HUES6 (cell line): ENCODE measurements at regions not wholly inside any gene's neighbourhood (a gene's known extent, or its start where the extent isn't known, plus 50 kb on each side); places are given as distances from the start of the nearest gene placed in this dataset.
"Not testable (repeated sequence)": the region's sequence is repeated elsewhere in the genome, so short reads cannot be mapped to it uniquely, and the experiment has no call there.

Experiments
- H3K27ac ChIP-seq: 2 replicates; pipeline ENCODE4 v1.7.0; 2013; ENCODE audit warnings: low read depth, mild to moderate bottlenecking, low read length, inconsistent platforms
- H3K27me3 ChIP-seq: 2 replicates; pipeline ENCODE4 v1.6.1; 2013; ENCODE audit warnings: low read length; ENCODE audit not compliant: control insufficient read depth, insufficient read depth
- H3K36me3 ChIP-seq: 2 replicates; pipeline ENCODE4 v1.6.1; 2013; ENCODE audit warnings: low read length; ENCODE audit not compliant: control insufficient read depth, insufficient read depth
- H3K4me1 ChIP-seq: 2 replicates; pipeline ENCODE4 v1.6.1; 2013; ENCODE audit warnings: low read length; ENCODE audit not compliant: control insufficient read depth, insufficient read depth
- H3K4me3 ChIP-seq: 2 replicates; pipeline ENCODE4 v1.5.1; 2013; ENCODE audit warnings: low read depth, low read length
- H3K9ac ChIP-seq: one replicate; pipeline ENCODE4 v1.6.1; 2013; ENCODE audit warnings: mild to moderate bottlenecking, low read length
- H3K9me3 ChIP-seq: 2 replicates; pipeline ENCODE4 v1.6.1; 2013; ENCODE audit warnings: low read depth, low read length; ENCODE audit not compliant: control insufficient read depth, insufficient read depth

DNA sequence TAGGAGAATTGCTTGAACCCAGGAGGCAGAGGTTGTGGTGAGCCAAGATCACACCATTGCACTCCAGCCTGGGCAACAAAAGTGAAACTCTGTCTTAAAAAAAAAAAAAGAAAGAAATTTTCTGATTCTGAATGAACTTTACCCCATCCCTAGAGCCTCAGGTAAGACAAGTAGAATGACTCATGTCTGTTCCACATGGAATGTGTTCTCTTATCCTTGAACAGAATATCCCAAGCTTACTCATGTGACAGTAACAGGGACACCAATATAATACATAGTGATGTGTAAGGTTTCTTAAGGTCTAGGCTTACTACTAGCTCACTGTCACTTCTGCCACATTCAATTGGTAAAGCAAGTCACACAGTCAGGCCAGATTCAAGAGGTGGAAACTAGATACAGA is 219.6 kb upstream of the BTBD3 start:
- H3K27ac ChIP-seq: no peak overlapping the region
- no peaks in the 10 kb centered on the region for H3K36me3 ChIP-seq
- H3K9ac ChIP-seq: no peak overlapping the region
- H3K4me3 ChIP-seq: no peak overlapping the region
- H3K27me3 ChIP-seq: no peaks in the 10 kb centered on the region
- H3K4me1 ChIP-seq: no peaks in the 10 kb centered on the region
- peaks cover 10% of the 10 kb centered on the region for H3K9me3 ChIP-seq

DNA sequence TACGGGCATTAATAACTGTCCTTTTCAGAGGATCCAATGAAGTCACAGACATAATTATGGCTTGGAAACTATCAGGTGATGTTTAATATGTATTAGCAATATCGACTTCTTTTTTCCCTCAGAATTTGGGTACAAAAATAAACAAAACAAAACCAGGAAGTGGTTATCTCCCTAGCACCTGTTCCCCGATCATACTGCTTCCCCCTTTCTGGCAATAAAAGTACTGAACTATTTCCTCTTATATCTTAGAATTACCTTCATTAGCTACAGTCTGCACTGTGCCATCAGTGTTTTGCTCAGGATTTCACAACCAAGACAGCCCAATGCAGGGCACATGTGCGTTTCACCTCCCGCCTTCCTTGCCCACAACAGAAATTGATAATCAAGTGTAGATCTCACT is 216.9 kb upstream of the BTBD3 start:
- Histone ChIP-seq H3K9me3 (peaks cover 10% of the 10 kb centered on the region), H3K36me3 (no peaks in the 10 kb centered on the region), H3K27me3 (no peaks in the 10 kb centered on the region), H3K9ac (no peak overlapping the region), H3K27ac (no peak overlapping the region), H3K4me1 (no peaks in the 10 kb centered on the region), H3K4me3 (no peak overlapping the region)

DNA sequence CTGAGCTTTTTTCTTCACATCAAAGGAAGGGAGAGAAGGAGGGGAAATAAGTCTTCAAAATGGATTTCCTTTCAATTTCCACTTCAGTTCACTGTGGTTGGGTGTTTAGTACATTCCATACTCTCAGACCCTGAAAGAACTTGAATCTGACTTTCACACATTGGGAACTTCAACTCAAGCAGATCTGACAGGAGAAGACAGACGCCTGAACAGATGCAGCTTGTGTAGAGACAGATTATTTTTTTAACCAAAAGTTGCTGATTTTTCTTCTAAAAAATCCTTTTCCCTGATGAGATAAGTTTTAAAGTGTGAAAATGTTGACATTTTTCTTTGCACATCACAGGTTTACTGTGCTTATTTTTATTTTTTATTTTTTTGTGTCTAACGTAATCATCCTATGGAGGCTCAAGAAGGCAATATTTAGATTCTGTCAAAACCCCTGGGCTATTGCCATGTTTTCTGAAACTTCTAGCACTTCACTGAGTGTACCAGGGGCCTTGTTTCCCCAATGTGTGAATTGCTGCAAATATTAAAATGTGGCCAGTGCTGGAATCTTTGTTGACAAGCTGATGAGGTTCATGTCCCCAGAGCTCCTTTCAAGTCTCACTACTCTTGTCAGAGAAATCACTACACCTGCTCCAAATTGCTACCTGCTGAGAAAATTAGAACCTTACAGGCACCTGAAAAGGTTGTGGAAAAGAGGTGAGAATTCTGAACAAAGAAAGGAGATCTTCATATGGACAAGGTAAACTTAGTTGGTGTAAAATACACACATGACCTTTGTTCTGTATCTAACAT is 214.8 kb upstream of the BTBD3 start:
- H3K36me3 ChIP-seq: no peaks in the 10 kb centered on the region
- no peaks in the 10 kb centered on the region for H3K27me3 ChIP-seq
- H3K9me3 ChIP-seq: peaks cover 6% of the 10 kb centered on the region; the same call in 1 of the 2 replicates
- no peaks in the 10 kb centered on the region for H3K4me1 ChIP-seq
- no peak overlapping the region for H3K4me3 ChIP-seq
- no peak overlapping the region for H3K27ac ChIP-seq
- no peak overlapping the region for H3K9ac ChIP-seq

DNA sequence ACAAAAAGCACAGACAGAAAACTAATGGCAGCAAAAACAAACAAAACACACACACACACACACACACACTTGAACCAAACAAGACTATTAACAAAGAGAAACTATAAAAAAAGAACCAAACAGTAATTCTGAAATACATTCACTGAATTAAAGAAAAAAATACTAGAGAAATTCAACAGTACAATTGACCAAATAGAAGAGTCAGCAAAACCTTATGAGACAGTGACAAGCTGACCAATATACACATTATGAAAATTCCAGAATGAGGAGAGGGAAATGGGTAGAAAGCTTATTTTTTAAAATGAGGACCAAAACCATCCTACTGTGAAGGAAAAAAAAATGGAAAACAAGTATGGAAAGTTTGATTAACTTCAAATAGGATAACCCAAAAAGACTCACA is 212.2 kb upstream of the BTBD3 start:
- no peaks in the 10 kb centered on the region for H3K4me1 ChIP-seq
- H3K9ac ChIP-seq: no peak overlapping the region
- H3K27me3 ChIP-seq: no peaks in the 10 kb centered on the region
- H3K27ac ChIP-seq: no peak overlapping the region
- no peaks in the 10 kb centered on the region for H3K9me3 ChIP-seq
- no peaks in the 10 kb centered on the region for H3K36me3 ChIP-seq
- no peak overlapping the region for H3K4me3 ChIP-seq

DNA sequence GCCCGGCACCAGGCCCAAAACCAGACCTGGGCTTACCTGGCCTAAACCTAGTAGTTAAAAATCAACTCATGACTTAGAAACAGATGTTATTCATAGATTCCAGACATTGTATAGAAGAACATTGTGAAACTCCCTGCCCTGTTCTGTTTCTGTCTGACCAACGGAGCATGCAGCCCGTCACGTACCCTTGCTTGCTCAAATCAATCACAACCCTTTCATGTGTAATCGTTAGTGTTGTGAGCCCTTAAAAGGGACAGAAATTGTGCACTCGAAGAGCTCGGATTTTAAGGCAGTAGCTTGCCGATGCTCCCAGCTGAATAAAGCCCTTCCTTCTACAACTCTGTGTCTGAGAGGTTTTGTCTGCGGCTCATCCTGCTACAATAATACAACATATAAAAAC is 209.5 kb upstream of the BTBD3 start:
- not testable (repeated sequence) for H3K9me3 ChIP-seq, H3K4me3 ChIP-seq, H3K9ac ChIP-seq, H3K36me3 ChIP-seq, H3K27me3 ChIP-seq, H3K27ac ChIP-seq, H3K4me1 ChIP-seq

DNA sequence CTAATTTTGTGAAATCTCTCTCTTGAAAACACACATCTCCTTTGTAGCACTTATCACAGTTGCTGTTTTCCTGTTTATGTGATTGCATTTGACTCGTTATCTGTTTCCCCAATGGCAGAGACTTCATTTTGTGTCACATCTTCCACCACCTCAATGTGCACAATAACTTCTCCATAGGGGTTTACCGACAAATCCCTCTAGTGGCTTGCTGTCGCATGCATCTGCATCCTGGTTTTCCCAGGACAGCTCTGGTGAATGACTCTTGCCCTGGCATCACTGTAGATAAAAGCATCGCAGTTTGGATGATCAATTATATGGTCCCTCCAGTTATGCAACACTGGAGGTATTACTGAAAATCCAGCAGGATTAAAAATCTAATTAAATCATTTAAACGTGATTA is 206.5 kb upstream of the BTBD3 start:
- Histone ChIP-seq H3K9ac (no peak overlapping the region), H3K4me1 (no peaks in the 10 kb centered on the region), H3K27ac (no peak overlapping the region), H3K4me3 (no peak overlapping the region), H3K36me3 (no peaks in the 10 kb centered on the region), H3K27me3 (no peaks in the 10 kb centered on the region), H3K9me3 (no peaks in the 10 kb centered on the region)

DNA sequence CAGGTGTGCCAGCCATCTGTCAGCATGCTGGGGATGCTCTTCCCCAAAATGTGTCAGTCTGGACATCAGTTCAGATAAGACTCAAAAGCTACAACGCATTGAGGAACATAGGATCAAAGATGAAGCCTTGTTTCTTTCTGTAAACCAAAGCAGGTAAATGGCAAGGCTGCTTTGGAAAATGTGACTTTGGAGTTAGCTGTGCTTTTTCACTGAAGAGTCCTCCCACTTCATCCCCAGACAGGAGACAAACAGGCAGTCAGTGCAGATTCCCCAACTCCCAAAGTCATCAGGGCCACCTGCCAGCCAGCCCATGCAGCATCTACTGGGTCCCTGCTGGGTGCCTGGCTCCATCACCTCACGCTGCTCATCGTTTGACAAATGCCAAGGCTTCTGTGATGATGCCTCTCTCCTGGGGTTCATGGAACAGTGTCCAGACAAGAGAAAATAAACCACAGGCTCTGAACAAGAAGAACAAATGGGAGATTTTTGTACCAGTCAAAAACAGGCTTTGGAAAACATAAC is 205.0 kb upstream of the BTBD3 start:
- H3K36me3 ChIP-seq: no peaks in the 10 kb centered on the region
- H3K4me1 ChIP-seq: peaks cover 5% of the 10 kb centered on the region
- H3K27ac ChIP-seq: no peak overlapping the region
- H3K9me3 ChIP-seq: no peaks in the 10 kb centered on the region
- H3K4me3 ChIP-seq: no peak overlapping the region
- no peaks in the 10 kb centered on the region for H3K27me3 ChIP-seq
- H3K9ac ChIP-seq: no peak overlapping the region

DNA sequence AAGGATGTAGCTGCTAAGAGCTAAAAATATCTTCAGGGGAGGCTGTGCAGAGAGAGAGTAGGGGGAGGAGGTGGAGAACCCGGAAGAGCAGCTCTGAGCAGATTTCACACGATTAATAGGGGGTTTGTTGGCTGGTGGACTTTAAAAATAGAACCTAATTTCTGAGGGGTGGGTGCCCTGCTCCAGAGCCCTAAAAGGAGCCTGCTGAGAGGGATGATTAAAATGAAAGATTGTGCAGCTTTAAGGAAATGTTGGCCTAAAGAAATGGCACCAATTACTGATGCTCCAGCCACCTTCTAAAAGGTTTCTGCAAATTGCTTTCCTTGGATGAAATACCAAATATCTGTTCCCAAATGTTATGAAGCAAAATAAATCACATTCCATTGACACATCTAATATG is 202.8 kb upstream of the BTBD3 start:
- Histone ChIP-seq H3K9ac (no peak overlapping the region), H3K9me3 (no peaks in the 10 kb centered on the region), H3K4me3 (no peak overlapping the region), H3K4me1 (peaks cover 19% of the 10 kb centered on the region), H3K27ac (no peak overlapping the region), H3K36me3 (no peaks in the 10 kb centered on the region), H3K27me3 (no peaks in the 10 kb centered on the region)

DNA sequence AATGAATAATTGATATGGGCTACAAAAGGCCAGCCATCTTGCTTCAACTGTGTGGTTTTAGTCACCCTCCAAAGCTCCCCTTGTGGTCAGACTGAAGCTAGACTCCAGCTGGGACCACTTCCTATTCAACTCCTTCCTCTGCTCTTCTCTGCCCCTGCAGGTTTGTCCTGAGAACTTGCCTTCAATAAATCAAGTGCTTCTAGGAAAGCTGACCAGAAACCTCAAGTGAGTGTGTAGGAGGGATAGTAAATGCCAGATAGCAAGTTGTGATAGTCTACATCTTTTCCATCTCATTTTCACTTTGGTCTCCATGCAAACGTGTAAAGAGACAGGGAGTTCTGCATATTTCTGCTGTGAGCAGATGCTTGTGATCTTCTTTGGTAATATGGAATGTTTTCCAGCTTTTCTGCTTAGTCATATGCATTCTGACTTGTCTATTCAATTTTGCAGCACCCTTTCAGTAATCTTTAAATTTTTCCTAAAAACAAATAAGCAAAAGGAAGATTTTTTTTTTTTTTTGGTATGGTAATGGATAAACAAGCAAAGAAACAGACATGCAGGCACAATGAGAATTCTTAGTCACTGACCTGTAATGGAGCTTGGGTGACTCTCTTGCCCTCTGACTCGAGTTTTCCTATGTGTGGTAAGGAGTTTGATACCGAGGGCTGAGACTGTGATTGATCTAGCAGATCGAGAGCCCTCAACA is 201.3 kb upstream of the BTBD3 start:
- Histone ChIP-seq H3K27ac (no peak overlapping the region), H3K36me3 (no peaks in the 10 kb centered on the region), H3K9ac (no peak overlapping the region), H3K4me1 (peaks cover 19% of the 10 kb centered on the region), H3K4me3 (no peak overlapping the region), H3K9me3 (no peaks in the 10 kb centered on the region), H3K27me3 (no peaks in the 10 kb centered on the region)

DNA sequence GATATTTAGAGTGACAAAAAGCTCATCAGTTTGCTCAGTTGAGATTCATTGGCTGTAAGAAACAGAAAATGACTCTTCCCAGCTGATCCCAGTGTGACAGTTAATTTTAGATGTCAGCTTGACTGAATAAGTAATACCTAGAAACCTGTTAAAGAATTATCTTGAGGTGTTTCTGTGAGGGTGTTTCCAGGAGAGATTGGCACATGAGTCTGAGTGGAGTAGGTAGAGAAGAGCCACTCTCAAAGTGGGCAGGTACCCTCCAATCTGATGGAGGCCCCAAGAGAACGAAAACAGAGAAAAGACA is 200.8 kb upstream of the BTBD3 start:
- no peak overlapping the region for H3K9ac ChIP-seq
- no peak overlapping the region for H3K4me3 ChIP-seq
- no peaks in the 10 kb centered on the region for H3K36me3 ChIP-seq
- H3K27me3 ChIP-seq: no peaks in the 10 kb centered on the region
- H3K4me1 ChIP-seq: peaks cover 19% of the 10 kb centered on the region
- no peaks in the 10 kb centered on the region for H3K9me3 ChIP-seq
- no peak overlapping the region for H3K27ac ChIP-seq

DNA sequence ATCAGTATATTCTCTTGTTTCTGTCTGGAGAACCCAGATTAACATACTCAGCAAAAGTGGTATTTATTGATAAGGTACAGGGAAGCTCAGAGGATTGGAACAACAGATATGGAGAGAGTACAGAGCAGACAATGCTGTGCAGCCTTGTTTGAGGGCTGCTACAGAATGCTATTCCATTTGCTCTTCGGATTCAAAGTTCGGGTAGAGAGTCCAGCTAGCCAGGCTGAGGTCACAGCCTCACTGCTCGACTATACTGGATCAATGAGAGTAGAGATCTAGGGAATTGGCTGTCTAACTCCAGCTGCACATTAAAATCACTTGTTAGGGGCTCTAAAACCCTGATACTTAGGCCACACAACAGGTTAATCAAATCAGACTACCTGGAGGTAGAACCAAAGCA is 200.1 kb upstream of the BTBD3 start:
- no peak overlapping the region for H3K27ac ChIP-seq
- H3K27me3 ChIP-seq: no peaks in the 10 kb centered on the region
- H3K36me3 ChIP-seq: no peaks in the 10 kb centered on the region
- peaks cover 19% of the 10 kb centered on the region for H3K4me1 ChIP-seq
- H3K4me3 ChIP-seq: no peak overlapping the region
- H3K9ac ChIP-seq: no peak overlapping the region
- H3K9me3 ChIP-seq: no peaks in the 10 kb centered on the region
